GM13977 (cell line): ENCODE measurements at regions not wholly inside any gene's neighbourhood (a gene's known extent, or its start where the extent isn't known, plus 50 kb on each side); places are given as distances from the start of the nearest gene placed in this dataset.

Experiments used
- DNase-seq: peaks from one replicate; pipeline ENCODE4 v3.0.0; 2012; ENCODE audit warnings: low spot score
- in situ Hi-C: fragments of 300-500 bp; cut with MboI; formaldehyde crosslinking; loops from one replicate; pipeline ENCODE4 v1.12.0; 2022; ENCODE audit warnings: low sequenced_read_pairs, low pct_unique_long_range_greater_than_20kb, mixed read lengths, inconsistent platforms; ENCODE audit not compliant: unreplicated experiment
- TF ChIP-seq, protein P1 (sequence below): IDR thresholded peaks from 2 replicates; pipeline ENCODE4 v1.5.1; 2012; ENCODE audit warnings: mild to moderate bottlenecking, control low read depth; ENCODE audit not compliant: insufficient read depth; ENCODE audit errors: extremely low read depth, missing control alignments

DNA sequence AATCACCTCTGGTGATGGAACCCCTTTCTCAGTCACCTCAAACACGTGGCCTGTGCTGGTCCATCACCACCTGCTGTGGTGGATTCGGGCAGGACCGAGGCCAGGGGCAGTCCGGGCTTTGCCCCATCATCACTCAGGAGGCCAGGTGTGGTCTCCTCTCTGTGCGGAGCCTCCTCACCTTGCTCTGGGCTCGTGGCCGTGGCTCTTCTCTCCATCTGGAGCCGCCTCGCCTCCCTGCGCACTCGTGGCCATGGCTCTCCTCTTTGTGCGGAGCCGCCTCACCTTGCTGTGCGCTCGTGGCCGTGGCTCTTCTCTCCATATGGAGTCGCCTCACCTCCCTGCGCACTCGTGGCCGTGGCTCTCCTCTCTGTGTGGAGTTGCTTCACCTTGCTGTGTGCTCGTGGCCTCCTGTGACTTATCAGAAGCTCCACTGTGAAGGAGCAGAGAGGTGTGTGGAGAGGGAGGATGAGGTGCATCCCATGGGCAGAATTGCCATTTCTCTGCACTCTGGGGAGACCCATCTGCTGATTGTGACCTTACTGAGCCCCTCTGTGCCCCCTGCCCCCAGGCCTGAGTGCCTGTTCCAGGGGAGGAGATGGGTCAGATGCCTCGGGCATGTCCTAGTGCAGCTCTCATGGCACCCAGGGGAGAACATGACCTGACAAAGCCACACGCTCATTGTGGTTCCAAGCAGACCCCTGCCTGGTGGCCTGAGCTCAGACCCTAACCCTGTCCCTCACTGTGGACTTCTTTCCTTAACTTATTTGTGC is 276.6 kb upstream of the IRX2 start:
- DNase-seq = no peak
- in situ Hi-C loops = no loop called here
- TF ChIP-seq, protein P1, sequence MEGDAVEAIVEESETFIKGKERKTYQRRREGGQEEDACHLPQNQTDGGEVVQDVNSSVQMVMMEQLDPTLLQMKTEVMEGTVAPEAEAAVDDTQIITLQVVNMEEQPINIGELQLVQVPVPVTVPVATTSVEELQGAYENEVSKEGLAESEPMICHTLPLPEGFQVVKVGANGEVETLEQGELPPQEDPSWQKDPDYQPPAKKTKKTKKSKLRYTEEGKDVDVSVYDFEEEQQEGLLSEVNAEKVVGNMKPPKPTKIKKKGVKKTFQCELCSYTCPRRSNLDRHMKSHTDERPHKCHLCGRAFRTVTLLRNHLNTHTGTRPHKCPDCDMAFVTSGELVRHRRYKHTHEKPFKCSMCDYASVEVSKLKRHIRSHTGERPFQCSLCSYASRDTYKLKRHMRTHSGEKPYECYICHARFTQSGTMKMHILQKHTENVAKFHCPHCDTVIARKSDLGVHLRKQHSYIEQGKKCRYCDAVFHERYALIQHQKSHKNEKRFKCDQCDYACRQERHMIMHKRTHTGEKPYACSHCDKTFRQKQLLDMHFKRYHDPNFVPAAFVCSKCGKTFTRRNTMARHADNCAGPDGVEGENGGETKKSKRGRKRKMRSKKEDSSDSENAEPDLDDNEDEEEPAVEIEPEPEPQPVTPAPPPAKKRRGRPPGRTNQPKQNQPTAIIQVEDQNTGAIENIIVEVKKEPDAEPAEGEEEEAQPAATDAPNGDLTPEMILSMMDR = no peak

DNA sequence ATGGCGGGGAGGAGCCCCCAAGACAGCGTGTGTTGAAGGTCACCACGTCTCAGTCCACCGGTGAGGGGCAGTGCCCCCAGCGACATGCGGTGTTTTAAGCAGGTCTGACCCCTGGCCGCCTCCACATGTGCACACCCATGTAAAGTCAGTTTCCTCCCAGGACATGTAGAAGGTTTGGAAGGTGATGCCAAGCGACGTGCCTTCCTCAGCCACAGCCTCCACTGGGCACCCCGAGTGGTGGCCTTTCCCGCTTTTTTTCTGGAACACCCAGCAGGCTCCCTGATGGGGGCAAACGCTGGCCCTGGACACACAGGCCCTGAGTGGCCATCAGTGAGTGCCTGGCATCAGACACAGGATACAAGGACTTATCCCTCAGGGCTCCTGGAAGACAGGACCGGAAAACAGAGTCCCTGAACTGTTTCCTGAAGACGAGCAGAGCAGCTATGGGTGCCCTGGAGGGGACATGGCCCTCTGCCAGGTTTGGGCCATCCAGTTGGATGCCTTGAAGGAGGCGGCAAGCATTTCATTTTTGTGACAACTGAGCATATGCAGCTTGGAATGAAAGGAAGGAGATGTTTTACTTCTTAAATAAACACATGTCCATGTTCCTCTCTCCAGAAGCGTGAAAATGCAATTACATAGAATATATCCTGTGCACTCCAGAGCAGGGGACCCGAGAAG is 275.8 kb upstream of the IRX2 start:
- in situ Hi-C loops = no loop called here
- no peak for DNase-seq
- TF ChIP-seq, protein P1 = no peak

DNA sequence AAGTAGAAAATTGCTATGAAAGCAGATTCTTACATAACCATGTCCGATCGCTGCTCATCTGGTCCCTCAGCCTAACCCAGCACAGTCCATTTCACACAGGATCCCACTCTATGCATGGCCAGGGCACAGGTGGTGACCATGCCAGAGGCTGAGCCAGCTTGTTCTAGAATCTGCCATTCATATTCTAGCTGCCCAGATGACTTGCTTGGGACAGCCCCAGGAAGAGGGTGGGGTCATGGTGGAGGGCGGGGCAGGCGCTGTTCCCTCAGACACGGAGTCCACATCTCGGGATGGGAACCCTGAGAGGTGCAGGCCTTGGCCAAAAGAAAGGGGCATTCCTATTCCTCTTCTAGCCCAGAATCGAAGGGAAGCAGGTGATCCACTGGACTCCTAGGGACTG is 275.2 kb upstream of the IRX2 start:
- no peak for DNase-seq
- in situ Hi-C loops = no loop called here
- TF ChIP-seq, protein P1 = no peak

DNA sequence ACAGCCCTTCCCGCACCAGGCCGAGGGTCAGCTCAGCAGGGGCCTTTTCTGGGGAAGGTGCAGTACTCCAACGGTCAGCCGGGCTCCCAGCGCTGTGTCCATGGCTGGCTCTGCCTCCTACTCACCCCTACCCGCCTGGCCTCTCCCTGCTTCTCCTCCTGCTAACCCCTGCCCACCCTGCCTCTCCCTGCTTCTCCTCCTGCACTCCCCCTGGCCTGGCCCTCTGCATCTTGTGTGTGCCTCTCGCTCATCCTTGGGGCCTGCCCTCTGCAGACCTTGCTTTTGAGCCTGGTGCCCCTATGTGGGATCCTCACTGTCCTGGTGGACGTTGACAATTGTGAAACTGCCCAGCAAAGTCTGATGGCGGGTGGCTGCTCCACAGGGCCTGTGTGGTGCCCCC is 274.6 kb upstream of the IRX2 start:
- in situ Hi-C loops = no loop called here
- TF ChIP-seq, protein P1 = no peak
- DNase-seq = no peak

DNA sequence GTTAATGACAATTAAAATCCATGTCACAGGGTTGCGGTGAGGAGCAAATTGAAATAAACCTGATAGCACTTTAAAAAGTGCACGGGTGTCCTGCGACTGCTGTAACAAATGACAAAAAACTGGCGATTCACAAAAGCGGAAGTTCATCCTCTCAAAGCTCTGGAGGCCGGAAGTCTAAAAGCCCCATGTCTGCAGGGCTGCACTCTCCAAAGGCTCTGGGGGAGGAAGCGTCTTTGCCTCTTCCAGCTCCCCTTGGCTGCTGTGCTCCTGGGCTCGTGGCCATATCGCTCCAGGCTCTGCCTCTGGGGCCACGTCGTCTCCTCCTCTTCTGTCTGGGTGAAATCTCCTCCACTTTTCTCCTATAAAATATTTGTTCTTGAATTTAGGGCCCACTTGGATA is 273.9 kb upstream of the IRX2 start:
- in situ Hi-C loops = no loop called here
- DNase-seq = no peak
- TF ChIP-seq, protein P1 = no peak

DNA sequence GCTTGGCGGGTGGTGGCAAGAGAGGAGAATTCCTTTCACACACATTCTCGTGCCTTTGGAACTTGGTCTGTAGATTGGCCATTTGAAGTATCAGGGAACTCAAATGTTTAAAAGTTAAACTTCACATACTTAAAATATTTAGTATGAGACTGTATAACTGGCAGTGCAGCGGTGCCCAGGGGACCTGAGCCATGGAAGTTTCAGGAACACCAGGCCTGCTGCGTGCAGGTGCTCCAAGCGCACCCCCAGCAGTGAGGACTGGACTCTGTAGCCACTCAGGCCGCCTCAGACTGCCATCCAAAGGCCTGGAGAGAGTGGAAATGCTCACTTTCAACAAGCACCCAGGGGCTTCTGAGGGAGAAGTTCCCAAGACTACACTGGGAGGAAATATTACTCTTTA is 273.5 kb upstream of the IRX2 start:
- in situ Hi-C loops = no loop called here
- TF ChIP-seq, protein P1 = no peak
- DNase-seq = no peak
